Loucy (cell line): ENCODE measurements at regions not wholly inside any gene's neighbourhood (a gene's known extent, or its start where the extent isn't known, plus 50 kb on each side); places are given as distances from the start of the nearest gene placed in this dataset.

Experiments
- H2AFZ ChIP-seq: fragments of 200-600 bp; sonication (generic); 2 replicates; pipeline ENCODE4 v1.6.0; 2016; ENCODE audit warnings: antibody characterized with exemption, mild to moderate bottlenecking, low read length, moderate library complexity
- H3F3A ChIP-seq: fragments of 200-600 bp; 2 replicates; pipeline ENCODE4 v1.6.0; 2016; ENCODE audit warnings: antibody characterized with exemption, low read depth, mild to moderate bottlenecking
- H3K27me3 ChIP-seq: fragments of 200-600 bp; sonication (generic); 2 replicates; pipeline ENCODE4 v1.6.1; 2014; ENCODE audit warnings: low read length, mild to moderate bottlenecking; ENCODE audit not compliant: insufficient read depth, poor library complexity, severe bottlenecking
- H3K36me3 ChIP-seq: fragments of 200-600 bp; sonication (generic); 2 replicates; pipeline ENCODE4 v1.6.1; 2016; ENCODE audit warnings: low read length; ENCODE audit not compliant: insufficient read depth
- H3K4me1 ChIP-seq: fragments of 200-600 bp; sonication (generic); 2 replicates; pipeline ENCODE4 v1.5.1; 2014; ENCODE audit warnings: low read length, mild to moderate bottlenecking; ENCODE audit not compliant: insufficient read depth, poor library complexity, severe bottlenecking
- H3K4me2 ChIP-seq: fragments of 200-600 bp; sonication (generic); 2 replicates; pipeline ENCODE4 v1.6.0; 2014; ENCODE audit warnings: antibody characterized with exemption, low read length, low read depth, mild to moderate bottlenecking; ENCODE audit not compliant: poor library complexity, severe bottlenecking
- H3K4me3 ChIP-seq: fragments of 200-600 bp; sonication (generic); 2 replicates; pipeline ENCODE4 v1.5.1; 2014; ENCODE audit warnings: low read length, mild to moderate bottlenecking, mixed read lengths; ENCODE audit not compliant: poor library complexity, severe bottlenecking
- H3K79me2 ChIP-seq: fragments of 200-600 bp; sonication (generic); 2 replicates; pipeline ENCODE4 v1.6.1; 2014; ENCODE audit warnings: low read length; ENCODE audit not compliant: insufficient read depth
- H3K9ac ChIP-seq: fragments of 200-600 bp; sonication (generic); 2 replicates; pipeline ENCODE4 v1.6.0; 2014; ENCODE audit warnings: mild to moderate bottlenecking, low read depth, low read length, moderate library complexity; ENCODE audit not compliant: poor library complexity, severe bottlenecking
- H3K9me2 ChIP-seq: fragments of 200-600 bp; sonication (generic); replicated peaks from 2 replicates; pipeline ENCODE4 v1.6.1; 2016; ENCODE audit warnings: low read depth, low read length, mixed read lengths
- H3K9me3 ChIP-seq: fragments of 200-600 bp; sonication (generic); 2 replicates; pipeline ENCODE4 v1.6.1; 2014; ENCODE audit warnings: mild to moderate bottlenecking, antibody characterized with exemption, low read length, low read depth; ENCODE audit not compliant: insufficient read depth
- H4K20me1 ChIP-seq: fragments of 200-600 bp; sonication (generic); 2 replicates; pipeline ENCODE4 v1.6.0; 2014; ENCODE audit warnings: antibody characterized with exemption, low read length, mild to moderate bottlenecking; ENCODE audit not compliant: insufficient read depth, poor library complexity, severe bottlenecking
- EZH2phosphoT487 ChIP-seq: fragments of 200-600 bp; IDR thresholded peaks from 2 replicates; pipeline ENCODE4 v1.6.1; 2018; ENCODE audit warnings: antibody characterized with exemption, mild to moderate bottlenecking, moderate library complexity, borderline replicate concordance
- TF ChIP-seq, protein P1 (sequence below): fragments of 200-600 bp; sonication (generic); conservative IDR thresholded peaks from 2 replicates; pipeline ENCODE4 v1.5.1; 2014; ENCODE audit warnings: mild to moderate bottlenecking, antibody characterized with exemption, low read length

DNA sequence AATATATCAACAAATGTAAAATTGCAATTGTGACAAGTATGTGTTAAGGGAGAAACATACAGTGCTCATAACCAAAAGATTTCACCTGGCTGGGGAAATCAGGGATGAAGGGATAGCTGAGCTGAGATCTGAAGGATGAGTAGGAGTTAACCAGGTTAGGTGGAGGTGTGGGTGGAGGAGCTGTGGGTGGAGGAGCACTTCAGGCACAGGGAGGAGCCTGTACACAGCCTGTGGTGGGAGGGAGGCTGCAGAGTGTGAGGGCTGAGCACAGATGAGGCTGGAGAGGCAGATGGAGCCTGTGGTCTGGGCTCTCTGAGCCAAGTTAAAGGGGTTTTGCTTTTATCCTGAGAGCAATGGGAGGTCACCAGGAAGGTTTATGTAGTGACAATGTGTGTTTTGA, 111.9 kb downstream of the XCL2 start:
- Histone ChIP-seq H3K36me3 (no peaks in the 10 kb centered on the region), H4K20me1 (no peaks in the 10 kb centered on the region), H3K4me3 (no peak overlapping the region), H3K9me3 (no peaks in the 10 kb centered on the region), H3K4me1 (no peaks in the 10 kb centered on the region), H3K9me2 (no peaks in the 10 kb centered on the region), H3F3A (no peaks in the 10 kb centered on the region), H3K27me3 (no peaks in the 10 kb centered on the region), H3K79me2 (no peaks in the 10 kb centered on the region), H3K9ac (no peak overlapping the region), H2AFZ (no peak overlapping the region; the same call in 1 of the 2 replicates), H3K4me2 (no peak overlapping the region)
- TF ChIP-seq EZH2phosphoT487, result no peak
- TF ChIP-seq, protein P1, sequence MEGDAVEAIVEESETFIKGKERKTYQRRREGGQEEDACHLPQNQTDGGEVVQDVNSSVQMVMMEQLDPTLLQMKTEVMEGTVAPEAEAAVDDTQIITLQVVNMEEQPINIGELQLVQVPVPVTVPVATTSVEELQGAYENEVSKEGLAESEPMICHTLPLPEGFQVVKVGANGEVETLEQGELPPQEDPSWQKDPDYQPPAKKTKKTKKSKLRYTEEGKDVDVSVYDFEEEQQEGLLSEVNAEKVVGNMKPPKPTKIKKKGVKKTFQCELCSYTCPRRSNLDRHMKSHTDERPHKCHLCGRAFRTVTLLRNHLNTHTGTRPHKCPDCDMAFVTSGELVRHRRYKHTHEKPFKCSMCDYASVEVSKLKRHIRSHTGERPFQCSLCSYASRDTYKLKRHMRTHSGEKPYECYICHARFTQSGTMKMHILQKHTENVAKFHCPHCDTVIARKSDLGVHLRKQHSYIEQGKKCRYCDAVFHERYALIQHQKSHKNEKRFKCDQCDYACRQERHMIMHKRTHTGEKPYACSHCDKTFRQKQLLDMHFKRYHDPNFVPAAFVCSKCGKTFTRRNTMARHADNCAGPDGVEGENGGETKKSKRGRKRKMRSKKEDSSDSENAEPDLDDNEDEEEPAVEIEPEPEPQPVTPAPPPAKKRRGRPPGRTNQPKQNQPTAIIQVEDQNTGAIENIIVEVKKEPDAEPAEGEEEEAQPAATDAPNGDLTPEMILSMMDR, result no peak

DNA sequence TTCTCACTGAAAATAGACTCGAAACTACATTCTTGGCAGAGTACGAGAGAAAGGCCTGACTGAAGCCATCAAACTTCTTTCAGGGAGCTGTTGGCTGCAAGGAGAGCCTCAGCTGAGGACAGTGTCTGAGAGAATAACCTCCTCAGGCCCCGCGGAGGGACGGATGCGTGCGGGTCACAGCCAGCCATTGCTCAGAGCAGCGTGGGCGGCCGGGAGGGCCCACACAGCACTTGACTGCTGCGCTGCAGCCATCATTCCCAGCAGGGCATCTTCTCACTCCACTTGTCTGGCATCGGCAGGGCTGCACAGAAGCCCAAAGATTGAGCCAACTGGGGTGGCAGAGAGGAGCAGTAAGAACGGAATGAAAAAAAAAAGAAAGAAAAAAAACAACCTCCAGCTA, 113.5 kb downstream of the XCL2 start:
- no peak for TF ChIP-seq EZH2phosphoT487
- TF ChIP-seq, protein P1, result no peak
- no peaks in the 10 kb centered on the region for H3K9me3 ChIP-seq
- no peaks in the 10 kb centered on the region for H4K20me1 ChIP-seq
- H3K9ac ChIP-seq, result no peak overlapping the region
- no peaks in the 10 kb centered on the region for H3K9me2 ChIP-seq
- H3K79me2 ChIP-seq, result no peaks in the 10 kb centered on the region
- H3K4me3 ChIP-seq, result no peak overlapping the region
- H3K4me1 ChIP-seq, result no peaks in the 10 kb centered on the region
- H3K36me3 ChIP-seq, result no peaks in the 10 kb centered on the region
- H3K27me3 ChIP-seq, result no peaks in the 10 kb centered on the region
- no peaks in the 10 kb centered on the region for H3F3A ChIP-seq
- no peak overlapping the region for H2AFZ ChIP-seq
- H3K4me2 ChIP-seq, result no peak overlapping the region

DNA sequence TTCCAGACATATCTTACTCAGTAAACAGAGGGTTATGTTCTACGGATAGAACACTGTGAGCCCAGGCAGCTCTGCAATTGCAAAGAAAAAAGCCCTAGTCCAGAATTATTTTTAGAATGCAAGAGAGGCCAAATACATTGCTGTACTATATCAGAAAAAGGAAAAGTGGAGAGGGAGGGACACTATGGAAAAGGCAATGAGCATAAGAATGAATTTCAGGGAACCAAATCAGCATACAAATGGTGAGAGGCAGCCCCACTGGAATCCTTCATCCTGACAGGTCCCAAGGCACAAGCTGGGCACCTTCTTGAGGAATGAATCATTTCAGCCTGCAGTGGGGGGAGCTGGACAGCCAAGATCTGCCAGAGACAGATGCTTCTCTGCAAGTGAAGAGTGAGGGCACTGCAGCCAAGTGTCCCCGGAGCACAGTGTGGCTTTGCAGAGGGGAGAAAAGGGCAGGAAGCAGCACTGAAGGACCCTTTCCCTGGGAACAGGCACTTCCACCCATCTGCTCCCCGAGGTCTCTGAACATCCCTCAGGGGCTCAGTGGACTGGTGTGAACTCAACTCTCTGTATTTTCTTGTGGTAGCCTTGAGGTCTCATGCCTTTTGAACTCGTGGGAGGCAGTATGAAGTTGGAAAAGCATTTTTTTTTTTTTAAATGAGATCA, 115.6 kb downstream of the XCL2 start:
- no peaks in the 10 kb centered on the region for H3K36me3 ChIP-seq
- no peaks in the 10 kb centered on the region for H4K20me1 ChIP-seq
- no peaks in the 10 kb centered on the region for H3F3A ChIP-seq
- no peaks in the 10 kb centered on the region for H3K9me3 ChIP-seq
- no peak for TF ChIP-seq EZH2phosphoT487
- no peaks in the 10 kb centered on the region for H3K9me2 ChIP-seq
- H3K9ac ChIP-seq, result no peak overlapping the region
- no peak overlapping the region for H3K4me2 ChIP-seq
- no peak overlapping the region for H2AFZ ChIP-seq
- H3K4me1 ChIP-seq, result no peaks in the 10 kb centered on the region
- no peaks in the 10 kb centered on the region for H3K27me3 ChIP-seq
- no peaks in the 10 kb centered on the region for H3K79me2 ChIP-seq
- H3K4me3 ChIP-seq, result no peak overlapping the region

DNA sequence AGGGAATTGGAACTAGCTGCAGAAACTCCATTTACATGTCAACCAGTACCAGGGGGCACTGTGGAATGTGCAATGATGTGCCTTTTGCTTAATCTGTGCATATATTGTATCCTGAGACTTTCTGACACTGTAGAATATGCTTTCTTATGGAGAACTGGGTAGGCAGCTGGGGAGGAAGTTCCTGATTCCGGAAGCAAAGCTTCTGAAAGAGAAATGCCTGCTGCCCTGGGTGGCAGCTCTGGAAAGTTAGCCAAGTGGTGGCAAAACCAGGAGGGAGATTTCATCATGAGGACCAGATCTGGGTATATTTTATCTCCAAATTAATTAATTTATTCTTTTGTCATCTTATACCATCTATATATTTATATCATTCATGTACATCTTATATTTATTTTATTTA, 116.7 kb downstream of the XCL2 start:
- H3K4me2 ChIP-seq, result no peak overlapping the region
- H3K36me3 ChIP-seq, result no peaks in the 10 kb centered on the region
- no peaks in the 10 kb centered on the region for H4K20me1 ChIP-seq
- no peak overlapping the region for H2AFZ ChIP-seq
- TF ChIP-seq, protein P1, result no peak
- TF ChIP-seq EZH2phosphoT487, result no peak
- H3F3A ChIP-seq, result no peaks in the 10 kb centered on the region
- no peaks in the 10 kb centered on the region for H3K79me2 ChIP-seq
- H3K9me3 ChIP-seq, result no peaks in the 10 kb centered on the region
- H3K9me2 ChIP-seq, result no peaks in the 10 kb centered on the region
- H3K9ac ChIP-seq, result no peak overlapping the region
- H3K4me3 ChIP-seq, result no peak overlapping the region
- no peaks in the 10 kb centered on the region for H3K27me3 ChIP-seq
- no peaks in the 10 kb centered on the region for H3K4me1 ChIP-seq
